ENCODE measurements at regions not wholly inside any gene's neighbourhood (a gene's known extent, or its start where the extent isn't known, plus 50 kb on each side); places are given as distances from the start of the nearest gene placed in this dataset.
A peak's percentile ranks its signal among the peaks of the same experiment; 100 is the strongest.

DNA sequence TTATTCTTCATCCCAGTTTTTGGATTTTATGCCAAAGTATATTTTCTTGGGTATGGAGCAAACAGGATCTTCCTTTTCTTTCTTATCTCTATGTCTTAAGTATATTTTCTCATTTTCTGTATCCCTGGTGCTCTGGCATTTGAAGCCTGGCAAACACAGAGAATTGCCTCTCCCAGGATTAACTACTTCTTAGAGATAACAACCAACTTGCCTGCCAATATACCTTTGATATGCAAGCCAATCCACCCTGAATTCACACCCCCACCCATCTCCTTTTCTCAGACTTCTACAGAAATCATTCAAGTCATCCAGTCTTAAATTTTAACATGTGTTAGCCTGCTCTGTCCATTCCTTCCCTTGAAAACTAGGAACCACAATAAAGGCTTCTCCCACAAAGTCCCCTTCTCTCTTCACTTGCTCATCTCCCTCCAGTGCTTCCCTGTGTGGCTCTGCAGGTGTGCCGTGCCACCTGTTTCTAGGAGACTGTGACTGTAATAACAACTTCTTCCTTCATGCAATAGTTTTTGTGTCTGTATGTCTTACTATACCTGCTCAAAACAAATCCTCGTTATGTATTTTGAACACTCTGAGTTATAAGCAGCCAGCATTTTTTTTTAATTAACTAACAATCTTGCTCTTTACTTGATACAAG is 649.7 kb upstream of the RIOK2 start:
- TF ChIP-seq, protein P1, sequence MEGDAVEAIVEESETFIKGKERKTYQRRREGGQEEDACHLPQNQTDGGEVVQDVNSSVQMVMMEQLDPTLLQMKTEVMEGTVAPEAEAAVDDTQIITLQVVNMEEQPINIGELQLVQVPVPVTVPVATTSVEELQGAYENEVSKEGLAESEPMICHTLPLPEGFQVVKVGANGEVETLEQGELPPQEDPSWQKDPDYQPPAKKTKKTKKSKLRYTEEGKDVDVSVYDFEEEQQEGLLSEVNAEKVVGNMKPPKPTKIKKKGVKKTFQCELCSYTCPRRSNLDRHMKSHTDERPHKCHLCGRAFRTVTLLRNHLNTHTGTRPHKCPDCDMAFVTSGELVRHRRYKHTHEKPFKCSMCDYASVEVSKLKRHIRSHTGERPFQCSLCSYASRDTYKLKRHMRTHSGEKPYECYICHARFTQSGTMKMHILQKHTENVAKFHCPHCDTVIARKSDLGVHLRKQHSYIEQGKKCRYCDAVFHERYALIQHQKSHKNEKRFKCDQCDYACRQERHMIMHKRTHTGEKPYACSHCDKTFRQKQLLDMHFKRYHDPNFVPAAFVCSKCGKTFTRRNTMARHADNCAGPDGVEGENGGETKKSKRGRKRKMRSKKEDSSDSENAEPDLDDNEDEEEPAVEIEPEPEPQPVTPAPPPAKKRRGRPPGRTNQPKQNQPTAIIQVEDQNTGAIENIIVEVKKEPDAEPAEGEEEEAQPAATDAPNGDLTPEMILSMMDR (IDR thresholded peaks at IDR 0.05), result no peak

DNA sequence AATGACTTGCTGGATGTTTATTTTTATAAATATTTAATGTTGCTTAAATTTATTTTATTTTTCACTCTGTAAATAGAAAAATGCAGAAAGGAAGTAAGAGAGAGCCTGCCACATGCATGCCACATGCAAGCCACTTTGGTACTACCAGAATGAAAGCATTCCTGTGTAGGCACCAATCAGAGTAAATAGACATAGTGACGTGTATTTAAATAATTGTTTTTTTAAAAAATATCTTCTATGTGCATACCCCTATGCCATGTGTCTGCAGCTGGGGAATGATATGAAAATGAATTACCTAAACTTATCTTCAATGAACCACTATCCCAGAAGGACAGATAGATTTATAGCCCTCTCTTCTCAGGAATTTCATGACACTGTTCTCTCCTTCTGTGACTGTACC is 651.5 kb upstream of the RIOK2 start:
- Mint-ChIP-seq H3K9me3 (no peaks in the 10 kb centered on the region), H3K4me1 (ENCODE audit: low read depth) (peaks cover 16% of the 10 kb centered on the region), H3K27me3 (ENCODE audit: insufficient read depth) (peaks cover 27% of the 10 kb centered on the region), H3K36me3 (ENCODE audit: low read depth) (no peaks in the 10 kb centered on the region), H3K4me3 (no peak overlapping the region), H3K27ac (no peak overlapping the region)
- TF ChIP-seq, protein P1 (IDR thresholded peaks at IDR 0.05), result no peak
- DNase-seq, result no peak

More for the DNA sequence above, 649.7 kb upstream of the RIOK2 start:
- no peaks in the 10 kb centered on the region for H3K9me3 Mint-ChIP-seq
- no peaks in the 10 kb centered on the region for H3K36me3 Mint-ChIP-seq (ENCODE audit: low read depth)
- no peak overlapping the region for H3K27ac Mint-ChIP-seq
- no peak for DNase-seq
- peaks cover 27% of the 10 kb centered on the region for H3K27me3 Mint-ChIP-seq (ENCODE audit: insufficient read depth)
- H3K4me1 Mint-ChIP-seq (ENCODE audit: low read depth), result no peaks in the 10 kb centered on the region
- no peak overlapping the region for H3K4me3 Mint-ChIP-seq

DNA sequence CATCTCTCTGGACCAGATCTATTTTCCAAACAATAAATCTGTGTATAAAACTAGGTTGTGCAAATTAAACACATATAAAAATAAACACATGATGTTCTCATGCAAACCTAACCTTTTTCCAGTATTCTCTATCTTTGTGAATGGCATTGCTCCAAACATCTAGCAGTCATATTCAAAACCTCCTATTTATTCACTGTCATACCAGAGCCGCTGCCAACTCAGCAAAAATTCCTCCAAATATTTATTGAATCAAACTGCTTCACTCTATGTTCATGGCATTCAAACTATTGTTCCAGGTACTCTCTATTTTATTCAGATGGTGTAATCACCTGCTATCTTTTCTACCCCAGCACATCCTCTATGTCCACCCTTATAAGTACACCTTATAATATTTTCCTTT is 652.1 kb upstream of the RIOK2 start:
- TF ChIP-seq, protein P1 (IDR thresholded peaks at IDR 0.05), result no peak
- H3K27me3 Mint-ChIP-seq (ENCODE audit: insufficient read depth), result peaks cover 27% of the 10 kb centered on the region
- DNase-seq, result no peak
- H3K4me3 Mint-ChIP-seq, result no peak overlapping the region
- peaks cover 21% of the 10 kb centered on the region for H3K4me1 Mint-ChIP-seq (ENCODE audit: low read depth)
- no peak overlapping the region for H3K27ac Mint-ChIP-seq
- H3K9me3 Mint-ChIP-seq, result no peaks in the 10 kb centered on the region
- no peaks in the 10 kb centered on the region for H3K36me3 Mint-ChIP-seq (ENCODE audit: low read depth)

DNA sequence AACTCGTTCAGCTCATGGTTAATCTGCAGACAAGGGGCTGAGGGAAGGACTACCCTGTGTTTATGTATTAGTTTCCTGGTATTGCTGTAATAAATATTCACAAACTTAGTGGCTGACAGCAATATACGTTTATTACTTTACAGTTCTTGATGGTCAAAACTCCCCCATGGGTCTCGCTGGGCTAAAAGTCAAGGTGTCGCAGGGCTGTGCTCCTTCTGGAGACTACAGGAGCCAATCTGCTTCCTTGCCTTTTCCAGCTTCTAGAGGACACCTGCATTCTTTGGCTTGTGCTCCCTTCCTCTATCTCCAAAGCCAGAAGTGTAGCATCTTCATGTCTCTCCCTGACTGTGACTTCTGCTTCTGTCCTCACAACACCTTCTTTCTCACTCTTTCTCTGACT is 653.8 kb upstream of the RIOK2 start:
- Mint-ChIP-seq H3K9me3 (no peaks in the 10 kb centered on the region), H3K4me1 (ENCODE audit: low read depth) (peaks cover 33% of the 10 kb centered on the region), H3K27ac (no peak overlapping the region), H3K36me3 (ENCODE audit: low read depth) (no peaks in the 10 kb centered on the region), H3K27me3 (ENCODE audit: insufficient read depth) (peaks cover 19% of the 10 kb centered on the region), H3K4me3 (no peak overlapping the region)
- DNase-seq, result no peak
- TF ChIP-seq, protein P1 (IDR thresholded peaks at IDR 0.05), result no peak

DNA sequence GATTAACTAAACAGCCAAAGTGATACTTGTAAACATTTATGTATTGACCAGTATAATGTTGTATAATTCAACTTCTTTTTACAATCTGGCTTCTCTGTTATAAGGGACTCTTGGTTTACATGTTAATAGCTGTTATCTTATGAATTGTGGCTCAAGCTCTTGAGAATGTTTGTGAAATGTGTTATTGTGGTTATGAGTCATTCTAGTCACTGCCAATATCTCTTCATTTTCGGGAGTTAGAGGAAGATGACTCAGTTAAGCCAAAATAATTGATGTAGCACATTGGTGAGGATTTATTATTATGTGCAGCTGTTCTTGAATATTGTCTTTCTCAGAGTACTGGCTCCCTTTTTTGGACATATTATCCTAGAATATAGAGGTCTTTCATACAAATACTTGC is 655.2 kb upstream of the RIOK2 start:
- peak overlapping the region; percentile 38; the same call in 1 of the 2 replicates for H3K4me3 Mint-ChIP-seq
- no peaks in the 10 kb centered on the region for H3K36me3 Mint-ChIP-seq (ENCODE audit: low read depth)
- H3K9me3 Mint-ChIP-seq, result no peaks in the 10 kb centered on the region
- H3K27ac Mint-ChIP-seq, result no peak overlapping the region
- H3K4me1 Mint-ChIP-seq (ENCODE audit: low read depth), result peaks cover 33% of the 10 kb centered on the region
- peak; percentile 93 for DNase-seq
- TF ChIP-seq, protein P1 (IDR thresholded peaks at IDR 0.05), result no peak
- H3K27me3 Mint-ChIP-seq (ENCODE audit: insufficient read depth), result peaks cover 12% of the 10 kb centered on the region

Measured in HFFc6 (cell line).